DOHH2 (cell line): ENCODE measurements at regions not wholly inside any gene's neighbourhood (a gene's known extent, or its start where the extent isn't known, plus 50 kb on each side); places are given as distances from the start of the nearest gene placed in this dataset.

Experiments used
- CTCF ChIP-seq: fragments of 200-600 bp; sonication (generic); IDR thresholded peaks from one replicate; pipeline ENCODE4 v1.5.1; 2014; ENCODE audit warnings: antibody characterized with exemption, mild to moderate bottlenecking, low read depth, low read length; ENCODE audit not compliant: poor library complexity, severe bottlenecking
- EZH2phosphoT487 ChIP-seq: fragments of 200-600 bp; sonication (generic); IDR thresholded peaks from 2 replicates; pipeline ENCODE4 v1.6.1; 2017; ENCODE audit warnings: borderline replicate concordance, mild to moderate bottlenecking, antibody characterized with exemption, low read length, moderate library complexity, mixed read lengths

- TF ChIP-seq CTCF, result no peak
- no peak for TF ChIP-seq EZH2phosphoT487
Measured at GRCh38 chr5:85452322-85453025, 1067.8 kb upstream of the EDIL3 start.
